ENCODE measurements at regions not wholly inside any gene's neighbourhood (a gene's known extent, or its start where the extent isn't known, plus 50 kb on each side); places are given as distances from the start of the nearest gene placed in this dataset.

- intact Hi-C loops (cut with micrococcal nuclease), result no loop called here
- Histone ChIP-seq H3K4me1 (ENCODE audit: control insufficient read depth in 1 of 2, insufficient read depth in 2 of 2, low read length in 2 of 2) (no peaks in the 10 kb centered on the region), H2AFZ (ENCODE audit: low read depth, low read length, poor library complexity, severe bottlenecking) (no peak overlapping the region), H3K9ac (ENCODE audit: low read length) (no peak overlapping the region), H3K4me3 (replicated peaks in 1 of 2; ENCODE audit: low read depth in 1 of 2, low read length in 2 of 2) (no peak overlapping the region), H3K9me2 (ENCODE audit: insufficient read depth) (no peaks in the 10 kb centered on the region), H4K20me1 (ENCODE audit: insufficient read depth) (no peaks in the 10 kb centered on the region), H3K9me3 (ENCODE audit: control insufficient read depth in 1 of 2, insufficient read depth in 1 of 2, low read depth in 1 of 2, low read length in 2 of 2) (no peaks in the 10 kb centered on the region), H3K4me2 (ENCODE audit: low read length) (no peak overlapping the region), H3K27me3 (ENCODE audit: insufficient read depth, low read length) (no peaks in the 10 kb centered on the region), H3K27ac (ENCODE audit: low read depth, low read length) (no peak overlapping the region), H3K36me3 (ENCODE audit: control insufficient read depth in 1 of 2, insufficient read depth in 2 of 2, low read length in 2 of 2) (no peaks in the 10 kb centered on the region), H3K79me2 (ENCODE audit: insufficient read depth, low read length) (no peaks in the 10 kb centered on the region)
- POLR2A ChIA-PET, result no interaction called here
- no TSS peak for BruUV-seq (replicated peaks)
- RAD21 ChIA-PET (ENCODE audit: low non-redundant PET in 1 of 2, low total read pairs in 2 of 2, uncharacterized antibody in 2 of 2, unreplicated experiment in 2 of 2), result no interaction called here
- DNase-seq (ENCODE audit: low read depth, low spot score) (no peak), ATAC-seq (no peak)
- TF ChIP-seq RAD21 (IDR thresholded peaks at IDR 0.05; ENCODE audit: low read depth) (no peak), SRF (IDR thresholded peaks at IDR 0.05; ENCODE audit: low read depth) (no peak), TCF7L2 (IDR thresholded peaks at IDR 0.05; ENCODE audit: borderline replicate concordance, extremely low read depth, insufficient read depth, insufficient read length) (no peak), POLR2AphosphoS5 (IDR thresholded peaks at IDR 0.05; ENCODE audit: low read depth, low read length) (no peak), EZH2phosphoT487 (IDR thresholded peaks at IDR 0.05; ENCODE audit: borderline replicate concordance) (no peak), EZH2 (IDR thresholded peaks at IDR 0.05) (no peak), SP1 (IDR thresholded peaks at IDR 0.05; ENCODE audit: low read depth) (no peak), ELF1 (IDR thresholded peaks at IDR 0.05; ENCODE audit: borderline replicate concordance, low read depth) (no peak), EGR1 (IDR thresholded peaks at IDR 0.05; ENCODE audit: low read depth) (no peak)
- CTCF ChIA-PET, result no interaction called here
These were observed 94.2 kb downstream of the ARL5B start for GRCh38 chr10:18753312-18753895.

GRCh38 chr10:18759575-18759974, 100.3 kb downstream of the ARL5B start:
- Histone ChIP-seq H3K79me2 (ENCODE audit: insufficient read depth, low read length) (no peaks in the 10 kb centered on the region), H3K9me2 (ENCODE audit: insufficient read depth) (no peaks in the 10 kb centered on the region), H3K36me3 (ENCODE audit: control insufficient read depth in 1 of 2, insufficient read depth in 2 of 2, low read length in 2 of 2) (no peaks in the 10 kb centered on the region), H3K4me3 (replicated peaks in 1 of 2; ENCODE audit: low read depth in 1 of 2, low read length in 2 of 2) (no peak overlapping the region), H3K27me3 (ENCODE audit: insufficient read depth, low read length) (no peaks in the 10 kb centered on the region), H2AFZ (ENCODE audit: low read depth, low read length, poor library complexity, severe bottlenecking) (no peak overlapping the region), H3K9me3 (ENCODE audit: control insufficient read depth in 1 of 2, insufficient read depth in 1 of 2, low read depth in 1 of 2, low read length in 2 of 2) (no peaks in the 10 kb centered on the region), H3K9ac (ENCODE audit: low read length) (no peak overlapping the region), H3K4me2 (ENCODE audit: low read length) (no peak overlapping the region), H3K27ac (ENCODE audit: low read depth, low read length) (no peak overlapping the region), H4K20me1 (ENCODE audit: insufficient read depth) (no peaks in the 10 kb centered on the region), H3K4me1 (ENCODE audit: control insufficient read depth in 1 of 2, insufficient read depth in 2 of 2, low read length in 2 of 2) (no peaks in the 10 kb centered on the region)
- ChIA-PET CTCF (no interaction called here), POLR2A (no interaction called here), RAD21 (ENCODE audit: low non-redundant PET in 1 of 2, low total read pairs in 2 of 2, uncharacterized antibody in 2 of 2, unreplicated experiment in 2 of 2) (no interaction called here)
- intact Hi-C loops (cut with micrococcal nuclease), result no loop called here
- no TSS peak for BruUV-seq (replicated peaks)
- ATAC-seq (no peak), DNase-seq (ENCODE audit: low read depth, low spot score) (no peak)
- TF ChIP-seq ZBTB33 (IDR thresholded peaks at IDR 0.05; ENCODE audit: extremely low read depth, insufficient replicate concordance, low read length) (no peak), REST (IDR thresholded peaks at IDR 0.05; ENCODE audit: low read depth) (no peak), CBX3 (IDR thresholded peaks at IDR 0.05; ENCODE audit: low read depth) (no peak), ATF3 (IDR thresholded peaks at IDR 0.05) (no peak), POLR2A (IDR thresholded peaks at IDR 0.05; ENCODE audit: borderline replicate concordance, extremely low read depth, insufficient read depth, insufficient read length) (no peak), FOSL1 (IDR thresholded peaks at IDR 0.05; ENCODE audit: low read depth) (no peak), MAX (IDR thresholded peaks at IDR 0.05) (no peak), POLR2AphosphoS5 (IDR thresholded peaks at IDR 0.05; ENCODE audit: low read depth, low read length) (no peak), RAD21 (IDR thresholded peaks at IDR 0.05; ENCODE audit: low read depth) (no peak), ZNF274 (IDR thresholded peaks at IDR 0.05; ENCODE audit: low read depth, low read length) (no peak)
